WTC11 (cell line): ENCODE measurements at regions not wholly inside any gene's neighbourhood (a gene's known extent, or its start where the extent isn't known, plus 50 kb on each side); places are given as distances from the start of the nearest gene placed in this dataset.

Experiments
- ATAC-seq: fragments of 200-7000 bp; cut with Tn5 transposase; 2 replicates; pipeline ENCODE4 v1.10.0; 2021; ENCODE audit warnings: mild to moderate bottlenecking, moderate library complexity
- CTCF ChIA-PET: fragments of 300-600 bp; sonication (Branson Sonifier 250); formaldehyde crosslinking; loops from one replicate; lab custom pipeline; 2021; ENCODE audit warnings: antibody characterized with exemption; lab: Charles Lee
- POLR2A ChIA-PET: fragments of 350-600 bp; sonication (Branson Sonifier 250); formaldehyde crosslinking; loops from one replicate; lab custom pipeline; 2021; ENCODE audit warnings: antibody characterized with exemption; lab: Charles Lee
- DNase-seq: peaks from one replicate; pipeline ENCODE4 v3.0.0; 2021; ENCODE audit warnings: low spot score
- H3K27ac Mint-ChIP-seq: 2 replicates; pipeline ENCODE4 v1.8.0; 2021; ENCODE audit warnings: mixed read lengths
- H3K27me3 Mint-ChIP-seq: 2 replicates; pipeline ENCODE4 v1.8.0; 2021; ENCODE audit warnings: low read depth, mild to moderate bottlenecking, moderate library complexity, mixed read lengths
- H3K36me3 Mint-ChIP-seq: 2 replicates; pipeline ENCODE4 v1.8.0; 2021; ENCODE audit warnings: mixed read lengths
- H3K4me1 Mint-ChIP-seq: 2 replicates; pipeline ENCODE4 v1.8.0; 2022; ENCODE audit warnings: mixed read lengths
- H3K4me3 Mint-ChIP-seq: 2 replicates; pipeline ENCODE4 v1.8.0; 2021; ENCODE audit warnings: mild to moderate bottlenecking, moderate library complexity, mixed read lengths
- H3K9me3 Mint-ChIP-seq: 2 replicates; pipeline ENCODE4 v1.8.0; 2021; ENCODE audit warnings: mixed read lengths
- ESRRA ChIP-seq: sonication (generic); formaldehyde crosslinking; IDR thresholded peaks from 2 replicates; pipeline ENCODE4 v1.8.1; 2022; ENCODE audit warnings: mild to moderate bottlenecking, missing genetic modification reagents, borderline replicate concordance
- FOXJ3 ChIP-seq: sonication (generic); formaldehyde crosslinking; IDR thresholded peaks from 2 replicates; pipeline ENCODE4 v1.9.0; 2021; ENCODE audit warnings: missing genetic modification reagents, mild to moderate bottlenecking, borderline replicate concordance
- FOXK1 ChIP-seq: sonication (generic); formaldehyde crosslinking; IDR thresholded peaks from 2 replicates; pipeline ENCODE4 v1.8.0; 2022; ENCODE audit warnings: mild to moderate bottlenecking, moderate library complexity, missing genetic modification reagents
- GRHL2 ChIP-seq: fragments of 250-450 bp; sonication (Bioruptor Pico); IDR thresholded peaks from 2 replicates; pipeline ENCODE4 v1.8.0; 2022; ENCODE audit warnings: mild to moderate bottlenecking, moderate library complexity; ENCODE audit not compliant: insufficient replicate concordance, severe bottlenecking
- IRF2 ChIP-seq: sonication (generic); formaldehyde crosslinking; IDR thresholded peaks from 2 replicates; pipeline ENCODE4 v1.8.0; 2022; ENCODE audit warnings: low read depth, missing genetic modification reagents, borderline replicate concordance
- JAZF1 ChIP-seq: fragments of 250-450 bp; sonication (Bioruptor Pico); IDR thresholded peaks from 2 replicates; pipeline ENCODE4 v1.9.0; 2021; ENCODE audit warnings: moderate library complexity, mild to moderate bottlenecking, inconsistent platforms
- MXD4 ChIP-seq: fragments of 250-450 bp; sonication (Bioruptor Pico); IDR thresholded peaks from 2 replicates; pipeline ENCODE4 v1.8.0; 2021; ENCODE audit warnings: mild to moderate bottlenecking, moderate library complexity, borderline replicate concordance
- MYBL2 ChIP-seq: sonication (generic); formaldehyde crosslinking; IDR thresholded peaks from 2 replicates; pipeline ENCODE4 v1.8.1; 2023; ENCODE audit warnings: mild to moderate bottlenecking, moderate library complexity, missing genetic modification reagents
- NR3C1 ChIP-seq: sonication (generic); formaldehyde crosslinking; conservative IDR thresholded peaks from 2 replicates; pipeline ENCODE4 v1.8.1; 2023; ENCODE audit warnings: low read depth, mild to moderate bottlenecking, missing genetic modification reagents
- OVOL2 ChIP-seq: fragments of 250-450 bp; sonication (Bioruptor Pico); IDR thresholded peaks from 2 replicates; pipeline ENCODE4 v1.9.0; 2021; ENCODE audit warnings: mild to moderate bottlenecking, borderline replicate concordance
- ZNF121 ChIP-seq: sonication (generic); formaldehyde crosslinking; IDR thresholded peaks from 2 replicates; pipeline ENCODE4 v1.8.0; 2023; ENCODE audit warnings: missing genetic modification reagents
- ZNF138 ChIP-seq: sonication (generic); formaldehyde crosslinking; conservative IDR thresholded peaks from 2 replicates; pipeline ENCODE4 v1.8.1; 2022; ENCODE audit warnings: mild to moderate bottlenecking, moderate library complexity, missing genetic modification reagents
- ZNF317 ChIP-seq: sonication (generic); formaldehyde crosslinking; IDR thresholded peaks from 2 replicates; pipeline ENCODE4 v1.8.1; 2023; ENCODE audit warnings: low read depth, mild to moderate bottlenecking, moderate library complexity, missing genetic modification reagents, borderline replicate concordance
- ZNF396 ChIP-seq: fragments of 250-450 bp; sonication (Bioruptor Pico); IDR thresholded peaks from 2 replicates; pipeline ENCODE4 v1.8.0; 2021; ENCODE audit warnings: mild to moderate bottlenecking, moderate library complexity, borderline replicate concordance
- ZNF671 ChIP-seq: fragments of 250-450 bp; sonication (Bioruptor Pico); IDR thresholded peaks from 2 replicates; pipeline ENCODE4 v1.8.0; 2021; ENCODE audit warnings: mild to moderate bottlenecking
- TF ChIP-seq, protein P1 (sequence below): sonication (generic); formaldehyde crosslinking; IDR thresholded peaks from 2 replicates; pipeline ENCODE4 v1.8.1; 2022; ENCODE audit warnings: low read depth, missing genetic modification reagents, borderline replicate concordance
- TF ChIP-seq, protein P2 (sequence below): sonication (generic); formaldehyde crosslinking; IDR thresholded peaks from 2 replicates; pipeline ENCODE4 v1.8.0; 2022; ENCODE audit warnings: mild to moderate bottlenecking, missing genetic modification reagents
- TF ChIP-seq, protein P3 (sequence below): fragments of 250-450 bp; sonication (Bioruptor Pico); IDR thresholded peaks from 2 replicates; pipeline ENCODE4 v1.9.0; 2021; ENCODE audit warnings: mild to moderate bottlenecking, borderline replicate concordance
- TF ChIP-seq, protein P4 (sequence below): fragments of 250-450 bp; sonication (Bioruptor Pico); IDR thresholded peaks from 2 replicates; pipeline ENCODE4 v1.9.0; 2021; ENCODE audit warnings: mild to moderate bottlenecking
- TF ChIP-seq, protein P5 (sequence below): sonication (generic); formaldehyde crosslinking; IDR thresholded peaks from 2 replicates; pipeline ENCODE4 v1.8.0; 2023; ENCODE audit warnings: missing genetic modification reagents
- TF ChIP-seq, protein P6 (sequence below): sonication (generic); formaldehyde crosslinking; IDR thresholded peaks from 2 replicates; pipeline ENCODE4 v1.8.0; 2023; ENCODE audit warnings: mild to moderate bottlenecking, missing genetic modification reagents

DNA sequence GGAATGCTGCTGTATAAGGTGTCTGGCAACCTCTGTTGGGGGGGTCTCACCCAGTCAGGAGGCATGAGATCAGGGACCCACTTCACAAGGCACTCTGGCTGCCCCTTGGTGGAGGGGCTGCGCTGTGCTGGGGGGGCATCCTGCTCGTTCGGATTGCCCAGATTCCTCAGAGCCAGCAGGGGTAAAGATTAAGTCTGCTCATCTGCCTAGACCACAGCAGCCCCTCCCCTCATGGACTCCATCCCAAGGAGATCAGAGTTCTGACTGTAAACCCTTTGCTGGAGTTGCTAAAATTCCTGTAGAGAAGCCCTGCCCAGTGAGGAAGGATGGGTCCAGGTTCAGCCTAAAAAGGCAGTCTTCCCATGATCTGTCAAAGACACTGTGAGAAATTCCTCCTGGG is 262.0 kb upstream of the C9orf72 start (continued):
- no peak for TF ChIP-seq FOXJ3 (CRISPR knock-in tag)
- TF ChIP-seq IRF2, result no peak
- no peak for TF ChIP-seq ZNF121
- TF ChIP-seq MXD4, result no peak
- TF ChIP-seq ZNF671 (CRISPR knock-in tag), result no peak
- no peak for TF ChIP-seq ZNF138 (CRISPR knock-in tag)
- TF ChIP-seq ESRRA, result no peak
- TF ChIP-seq OVOL2, result no peak
- TF ChIP-seq, protein P1, sequence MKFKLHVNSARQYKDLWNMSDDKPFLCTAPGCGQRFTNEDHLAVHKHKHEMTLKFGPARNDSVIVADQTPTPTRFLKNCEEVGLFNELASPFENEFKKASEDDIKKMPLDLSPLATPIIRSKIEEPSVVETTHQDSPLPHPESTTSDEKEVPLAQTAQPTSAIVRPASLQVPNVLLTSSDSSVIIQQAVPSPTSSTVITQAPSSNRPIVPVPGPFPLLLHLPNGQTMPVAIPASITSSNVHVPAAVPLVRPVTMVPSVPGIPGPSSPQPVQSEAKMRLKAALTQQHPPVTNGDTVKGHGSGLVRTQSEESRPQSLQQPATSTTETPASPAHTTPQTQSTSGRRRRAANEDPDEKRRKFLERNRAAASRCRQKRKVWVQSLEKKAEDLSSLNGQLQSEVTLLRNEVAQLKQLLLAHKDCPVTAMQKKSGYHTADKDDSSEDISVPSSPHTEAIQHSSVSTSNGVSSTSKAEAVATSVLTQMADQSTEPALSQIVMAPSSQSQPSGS, result no peak
- TF ChIP-seq, protein P2, sequence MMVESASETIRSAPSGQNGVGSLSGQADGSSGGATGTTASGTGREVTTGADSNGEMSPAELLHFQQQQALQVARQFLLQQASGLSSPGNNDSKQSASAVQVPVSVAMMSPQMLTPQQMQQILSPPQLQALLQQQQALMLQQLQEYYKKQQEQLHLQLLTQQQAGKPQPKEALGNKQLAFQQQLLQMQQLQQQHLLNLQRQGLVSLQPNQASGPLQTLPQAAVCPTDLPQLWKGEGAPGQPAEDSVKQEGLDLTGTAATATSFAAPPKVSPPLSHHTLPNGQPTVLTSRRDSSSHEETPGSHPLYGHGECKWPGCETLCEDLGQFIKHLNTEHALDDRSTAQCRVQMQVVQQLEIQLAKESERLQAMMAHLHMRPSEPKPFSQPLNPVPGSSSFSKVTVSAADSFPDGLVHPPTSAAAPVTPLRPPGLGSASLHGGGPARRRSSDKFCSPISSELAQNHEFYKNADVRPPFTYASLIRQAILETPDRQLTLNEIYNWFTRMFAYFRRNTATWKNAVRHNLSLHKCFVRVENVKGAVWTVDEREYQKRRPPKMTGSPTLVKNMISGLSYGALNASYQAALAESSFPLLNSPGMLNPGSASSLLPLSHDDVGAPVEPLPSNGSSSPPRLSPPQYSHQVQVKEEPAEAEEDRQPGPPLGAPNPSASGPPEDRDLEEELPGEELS (CRISPR knock-in tag), result no peak

DNA sequence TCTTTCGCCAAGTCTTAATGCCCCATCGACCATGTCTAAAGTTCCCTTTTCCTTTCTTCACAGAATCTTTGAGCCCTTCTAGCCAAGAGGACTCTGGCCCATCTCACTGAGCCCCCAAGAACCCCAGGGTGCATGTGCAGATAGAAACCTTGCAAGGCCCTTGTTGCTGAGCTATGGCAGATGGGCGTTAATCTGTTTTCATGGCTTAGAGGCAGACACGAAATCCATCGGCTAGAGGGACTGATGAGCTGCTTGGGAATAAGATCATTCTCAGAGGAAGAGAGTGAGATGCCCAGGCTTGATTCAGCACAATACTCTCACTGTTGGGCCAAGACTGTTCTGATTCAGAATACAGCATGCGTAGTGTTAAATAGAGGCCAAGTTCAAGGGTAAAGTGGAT is 262.5 kb upstream of the C9orf72 start:
- ChIA-PET CTCF (no interaction called here), POLR2A (no interaction called here)
- H3K27ac Mint-ChIP-seq, result no peak overlapping the region; the same call in 1 of the 2 replicates
- no peaks in the 10 kb centered on the region for H3K27me3 Mint-ChIP-seq
- DNase-seq (no peak), ATAC-seq (no peak)
- TF ChIP-seq ZNF396 (CRISPR knock-in tag) (no peak), MYBL2 (CRISPR knock-in tag) (no peak), JAZF1 (CRISPR knock-in tag) (no peak), NR3C1 (CRISPR knock-in tag) (no peak), GRHL2 (CRISPR knock-in tag) (no peak), FOXK1 (CRISPR knock-in tag) (no peak), ZNF317 (CRISPR knock-in tag) (no peak), FOXJ3 (CRISPR knock-in tag) (no peak)
- TF ChIP-seq, protein P3, sequence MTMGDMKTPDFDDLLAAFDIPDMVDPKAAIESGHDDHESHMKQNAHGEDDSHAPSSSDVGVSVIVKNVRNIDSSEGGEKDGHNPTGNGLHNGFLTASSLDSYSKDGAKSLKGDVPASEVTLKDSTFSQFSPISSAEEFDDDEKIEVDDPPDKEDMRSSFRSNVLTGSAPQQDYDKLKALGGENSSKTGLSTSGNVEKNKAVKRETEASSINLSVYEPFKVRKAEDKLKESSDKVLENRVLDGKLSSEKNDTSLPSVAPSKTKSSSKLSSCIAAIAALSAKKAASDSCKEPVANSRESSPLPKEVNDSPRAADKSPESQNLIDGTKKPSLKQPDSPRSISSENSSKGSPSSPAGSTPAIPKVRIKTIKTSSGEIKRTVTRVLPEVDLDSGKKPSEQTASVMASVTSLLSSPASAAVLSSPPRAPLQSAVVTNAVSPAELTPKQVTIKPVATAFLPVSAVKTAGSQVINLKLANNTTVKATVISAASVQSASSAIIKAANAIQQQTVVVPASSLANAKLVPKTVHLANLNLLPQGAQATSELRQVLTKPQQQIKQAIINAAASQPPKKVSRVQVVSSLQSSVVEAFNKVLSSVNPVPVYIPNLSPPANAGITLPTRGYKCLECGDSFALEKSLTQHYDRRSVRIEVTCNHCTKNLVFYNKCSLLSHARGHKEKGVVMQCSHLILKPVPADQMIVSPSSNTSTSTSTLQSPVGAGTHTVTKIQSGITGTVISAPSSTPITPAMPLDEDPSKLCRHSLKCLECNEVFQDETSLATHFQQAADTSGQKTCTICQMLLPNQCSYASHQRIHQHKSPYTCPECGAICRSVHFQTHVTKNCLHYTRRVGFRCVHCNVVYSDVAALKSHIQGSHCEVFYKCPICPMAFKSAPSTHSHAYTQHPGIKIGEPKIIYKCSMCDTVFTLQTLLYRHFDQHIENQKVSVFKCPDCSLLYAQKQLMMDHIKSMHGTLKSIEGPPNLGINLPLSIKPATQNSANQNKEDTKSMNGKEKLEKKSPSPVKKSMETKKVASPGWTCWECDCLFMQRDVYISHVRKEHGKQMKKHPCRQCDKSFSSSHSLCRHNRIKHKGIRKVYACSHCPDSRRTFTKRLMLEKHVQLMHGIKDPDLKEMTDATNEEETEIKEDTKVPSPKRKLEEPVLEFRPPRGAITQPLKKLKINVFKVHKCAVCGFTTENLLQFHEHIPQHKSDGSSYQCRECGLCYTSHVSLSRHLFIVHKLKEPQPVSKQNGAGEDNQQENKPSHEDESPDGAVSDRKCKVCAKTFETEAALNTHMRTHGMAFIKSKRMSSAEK (CRISPR knock-in tag), result no peak
- TF ChIP-seq, protein P4, sequence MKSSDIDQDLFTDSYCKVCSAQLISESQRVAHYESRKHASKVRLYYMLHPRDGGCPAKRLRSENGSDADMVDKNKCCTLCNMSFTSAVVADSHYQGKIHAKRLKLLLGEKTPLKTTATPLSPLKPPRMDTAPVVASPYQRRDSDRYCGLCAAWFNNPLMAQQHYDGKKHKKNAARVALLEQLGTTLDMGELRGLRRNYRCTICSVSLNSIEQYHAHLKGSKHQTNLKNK (CRISPR knock-in tag), result no peak
- TF ChIP-seq, protein P5, sequence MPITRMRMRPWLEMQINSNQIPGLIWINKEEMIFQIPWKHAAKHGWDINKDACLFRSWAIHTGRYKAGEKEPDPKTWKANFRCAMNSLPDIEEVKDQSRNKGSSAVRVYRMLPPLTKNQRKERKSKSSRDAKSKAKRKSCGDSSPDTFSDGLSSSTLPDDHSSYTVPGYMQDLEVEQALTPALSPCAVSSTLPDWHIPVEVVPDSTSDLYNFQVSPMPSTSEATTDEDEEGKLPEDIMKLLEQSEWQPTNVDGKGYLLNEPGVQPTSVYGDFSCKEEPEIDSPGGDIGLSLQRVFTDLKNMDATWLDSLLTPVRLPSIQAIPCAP (CRISPR knock-in tag), result no peak
- TF ChIP-seq, protein P2 (CRISPR knock-in tag), result no peak
- TF ChIP-seq, protein P6, sequence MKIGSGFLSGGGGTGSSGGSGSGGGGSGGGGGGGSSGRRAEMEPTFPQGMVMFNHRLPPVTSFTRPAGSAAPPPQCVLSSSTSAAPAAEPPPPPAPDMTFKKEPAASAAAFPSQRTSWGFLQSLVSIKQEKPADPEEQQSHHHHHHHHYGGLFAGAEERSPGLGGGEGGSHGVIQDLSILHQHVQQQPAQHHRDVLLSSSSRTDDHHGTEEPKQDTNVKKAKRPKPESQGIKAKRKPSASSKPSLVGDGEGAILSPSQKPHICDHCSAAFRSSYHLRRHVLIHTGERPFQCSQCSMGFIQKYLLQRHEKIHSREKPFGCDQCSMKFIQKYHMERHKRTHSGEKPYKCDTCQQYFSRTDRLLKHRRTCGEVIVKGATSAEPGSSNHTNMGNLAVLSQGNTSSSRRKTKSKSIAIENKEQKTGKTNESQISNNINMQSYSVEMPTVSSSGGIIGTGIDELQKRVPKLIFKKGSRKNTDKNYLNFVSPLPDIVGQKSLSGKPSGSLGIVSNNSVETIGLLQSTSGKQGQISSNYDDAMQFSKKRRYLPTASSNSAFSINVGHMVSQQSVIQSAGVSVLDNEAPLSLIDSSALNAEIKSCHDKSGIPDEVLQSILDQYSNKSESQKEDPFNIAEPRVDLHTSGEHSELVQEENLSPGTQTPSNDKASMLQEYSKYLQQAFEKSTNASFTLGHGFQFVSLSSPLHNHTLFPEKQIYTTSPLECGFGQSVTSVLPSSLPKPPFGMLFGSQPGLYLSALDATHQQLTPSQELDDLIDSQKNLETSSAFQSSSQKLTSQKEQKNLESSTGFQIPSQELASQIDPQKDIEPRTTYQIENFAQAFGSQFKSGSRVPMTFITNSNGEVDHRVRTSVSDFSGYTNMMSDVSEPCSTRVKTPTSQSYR (CRISPR knock-in tag), result no peak
- H3K4me1 Mint-ChIP-seq, result peaks cover 14% of the 10 kb centered on the region
- H3K36me3 Mint-ChIP-seq, result no peaks in the 10 kb centered on the region
- no peak overlapping the region for H3K4me3 Mint-ChIP-seq
- 0 out of 2 replicates have a peak, but pooled peaks cover 5% of the 10 kb centered on the region for H3K9me3 Mint-ChIP-seq
